H1 (cell line): ENCODE measurements at regions not wholly inside any gene's neighbourhood (a gene's known extent, or its start where the extent isn't known, plus 50 kb on each side); places are given as distances from the start of the nearest gene placed in this dataset.

Experiments used
- CTCF ChIP-seq, 3 experiments: IDR thresholded peaks; 1 replicate in 2 of 3; 2 replicates in 1 of 3; pipeline versions ENCODE4 v1.5.1 to v1.6.1; 2011; ENCODE audit warnings: low read length in 3 of 3, mild to moderate bottlenecking in 3 of 3, inconsistent platforms in 2 of 3, low read depth in 1 of 3, moderate library complexity in 1 of 3; ENCODE audit not compliant: insufficient read depth in 1 of 3; ENCODE audit errors: control extremely low read depth in 1 of 3
- E2F6 ChIP-seq: IDR thresholded peaks from 2 replicates; pipeline ENCODE4 v1.6.1; 2012; ENCODE audit warnings: inconsistent platforms
- EZH2 ChIP-seq: fragments of 200-600 bp; sonication (generic); IDR thresholded peaks from 2 replicates; pipeline ENCODE4 v1.7.1; 2012; ENCODE audit warnings: low read depth, mild to moderate bottlenecking, moderate library complexity, low read length, inconsistent platforms; ENCODE audit not compliant: severe bottlenecking
- JUND ChIP-seq: IDR thresholded peaks from 2 replicates; pipeline ENCODE4 v1.6.1; 2011; ENCODE audit warnings: mild to moderate bottlenecking, improper control_type of control experiment, low read length
- RFX5 ChIP-seq: IDR thresholded peaks from 2 replicates; pipeline ENCODE4 v1.6.1; 2011; ENCODE audit warnings: low read depth, low read length, improper control_type of control experiment, borderline replicate concordance
- RNF2 ChIP-seq: fragments of 200-900, 300-1000 bp; sonication (generic); IDR thresholded peaks from 2 replicates; pipeline ENCODE4 v1.7.1; 2016; ENCODE audit warnings: borderline replicate concordance, low read depth, mild to moderate bottlenecking, antibody characterized with exemption, low read length; ENCODE audit not compliant: poor library complexity, severe bottlenecking; ENCODE audit errors: missing control alignments
- SIX5 ChIP-seq: IDR thresholded peaks from 2 replicates; pipeline ENCODE4 v1.6.1; 2011; ENCODE audit warnings: mild to moderate bottlenecking, low read depth, low read length
- SP2 ChIP-seq: IDR thresholded peaks from 2 replicates; pipeline ENCODE4 v1.6.1; 2012; ENCODE audit warnings: mild to moderate bottlenecking, low read length, inconsistent platforms

- TF ChIP-seq CTCF (IDR thresholded peaks at IDR 0.05; ENCODE audit: control extremely low read depth in 1 of 3, insufficient read depth in 1 of 3, low read depth in 1 of 3, low read length in 3 of 3) (no peak), JUND (no peak), RFX5 (no peak), RNF2 (no peak), E2F6 (0 out of 2 replicates have a peak, but pooled peaks have one; percentile 21), SP2 (no peak), EZH2 (no peak), SIX5 (no peak)
These were observed 86.8 kb upstream of the KMT2C start for GRCh38 chr7:152522571-152523067.
